Astrocyte of the cerebellum (primary cell): ENCODE measurements at regions not wholly inside any gene's neighbourhood (a gene's known extent, or its start where the extent isn't known, plus 50 kb on each side); places are given as distances from the start of the nearest gene placed in this dataset.
A peak's percentile ranks its signal among the peaks of the same experiment; 100 is the strongest.

ENCODE experiments used
- DNase-seq: peaks from one replicate; pipeline ENCODE4 v3.0.0-alpha.2; 2011; ENCODE audit warnings: low read depth
- H3K4me3 ChIP-seq: 2 replicates; pipeline ENCODE4 v1.5.1; 2011; ENCODE audit warnings: mild to moderate bottlenecking, low read depth, low read length, moderate library complexity
- in situ Hi-C: cut with HindIII; loops from 2 replicates; pipeline ENCODE4 v1.10.0; 2017; ENCODE audit warnings: low sequenced_read_pairs
- TF ChIP-seq, protein P1 (sequence below): IDR thresholded peaks from 2 replicates; pipeline ENCODE4 v1.5.1; 2012; ENCODE audit warnings: low read length, low read depth, moderate library complexity, mild to moderate bottlenecking; ENCODE audit errors: missing control alignments

DNA sequence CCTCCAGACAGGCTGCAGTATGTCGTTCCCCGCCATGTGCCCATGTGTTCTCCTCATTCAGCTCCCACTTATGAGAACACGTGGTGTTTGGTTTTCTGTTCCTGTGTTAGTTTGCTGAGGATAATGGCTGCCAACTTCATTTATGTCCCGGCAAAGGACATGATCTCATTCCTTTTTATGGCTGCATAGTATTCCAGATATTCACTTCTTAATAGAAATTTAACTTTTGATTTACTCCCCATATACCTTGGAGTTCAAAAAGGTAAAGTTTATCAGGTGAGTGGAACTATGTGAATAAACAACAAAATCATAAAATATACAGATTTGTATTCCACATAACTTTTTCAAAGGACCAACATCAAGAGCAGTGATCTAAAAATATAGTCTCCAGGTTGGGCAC, 372.6 kb downstream of the STK39 start:
- in situ Hi-C loops, result no loop called here
- TF ChIP-seq, protein P1, sequence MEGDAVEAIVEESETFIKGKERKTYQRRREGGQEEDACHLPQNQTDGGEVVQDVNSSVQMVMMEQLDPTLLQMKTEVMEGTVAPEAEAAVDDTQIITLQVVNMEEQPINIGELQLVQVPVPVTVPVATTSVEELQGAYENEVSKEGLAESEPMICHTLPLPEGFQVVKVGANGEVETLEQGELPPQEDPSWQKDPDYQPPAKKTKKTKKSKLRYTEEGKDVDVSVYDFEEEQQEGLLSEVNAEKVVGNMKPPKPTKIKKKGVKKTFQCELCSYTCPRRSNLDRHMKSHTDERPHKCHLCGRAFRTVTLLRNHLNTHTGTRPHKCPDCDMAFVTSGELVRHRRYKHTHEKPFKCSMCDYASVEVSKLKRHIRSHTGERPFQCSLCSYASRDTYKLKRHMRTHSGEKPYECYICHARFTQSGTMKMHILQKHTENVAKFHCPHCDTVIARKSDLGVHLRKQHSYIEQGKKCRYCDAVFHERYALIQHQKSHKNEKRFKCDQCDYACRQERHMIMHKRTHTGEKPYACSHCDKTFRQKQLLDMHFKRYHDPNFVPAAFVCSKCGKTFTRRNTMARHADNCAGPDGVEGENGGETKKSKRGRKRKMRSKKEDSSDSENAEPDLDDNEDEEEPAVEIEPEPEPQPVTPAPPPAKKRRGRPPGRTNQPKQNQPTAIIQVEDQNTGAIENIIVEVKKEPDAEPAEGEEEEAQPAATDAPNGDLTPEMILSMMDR, result no peak
- DNase-seq, result no peak
- no peak overlapping the region for H3K4me3 ChIP-seq

DNA sequence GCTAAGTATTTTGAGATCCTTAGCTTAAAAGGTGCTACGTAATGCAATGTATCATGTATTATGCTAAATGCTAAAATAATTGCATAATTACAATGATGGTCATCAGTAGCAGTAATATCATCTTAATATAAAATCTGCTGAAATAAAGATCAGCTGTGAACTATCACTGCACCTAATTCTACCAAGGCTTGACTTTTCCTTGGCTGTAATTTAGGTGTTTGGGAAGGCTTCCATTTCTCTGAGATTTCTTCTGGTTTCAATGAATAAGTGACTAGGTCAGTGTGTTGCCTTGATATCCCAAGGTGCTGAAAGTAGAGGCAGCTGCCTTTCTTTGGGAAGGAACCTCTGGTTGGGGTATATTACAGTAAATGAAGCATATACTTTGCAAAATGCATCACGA, 376.1 kb downstream of the STK39 start:
- in situ Hi-C loops, result no loop called here
- no peak for DNase-seq
- H3K4me3 ChIP-seq, result no peak overlapping the region
- TF ChIP-seq, protein P1, result no peak

DNA sequence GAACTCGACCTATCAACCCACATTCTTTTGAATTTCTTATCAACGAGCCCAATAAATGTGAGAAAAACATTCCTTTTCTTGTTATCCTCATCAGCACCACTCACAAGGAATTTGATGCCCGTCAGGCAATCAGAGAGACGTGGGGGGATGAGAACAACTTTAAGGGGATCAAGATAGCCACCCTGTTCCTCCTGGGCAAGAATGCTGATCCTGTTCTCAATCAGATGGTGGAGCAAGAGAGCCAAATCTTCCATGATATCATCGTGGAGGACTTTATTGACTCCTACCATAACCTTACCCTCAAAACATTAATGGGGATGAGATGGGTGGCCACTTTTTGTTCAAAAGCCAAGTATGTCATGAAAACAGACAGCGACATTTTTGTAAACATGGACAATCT, 378.2 kb downstream of the STK39 start:
- H3K4me3 ChIP-seq, result no peak overlapping the region
- no peak for DNase-seq
- TF ChIP-seq, protein P1, result no peak
- in situ Hi-C loops, result no loop called here

DNA sequence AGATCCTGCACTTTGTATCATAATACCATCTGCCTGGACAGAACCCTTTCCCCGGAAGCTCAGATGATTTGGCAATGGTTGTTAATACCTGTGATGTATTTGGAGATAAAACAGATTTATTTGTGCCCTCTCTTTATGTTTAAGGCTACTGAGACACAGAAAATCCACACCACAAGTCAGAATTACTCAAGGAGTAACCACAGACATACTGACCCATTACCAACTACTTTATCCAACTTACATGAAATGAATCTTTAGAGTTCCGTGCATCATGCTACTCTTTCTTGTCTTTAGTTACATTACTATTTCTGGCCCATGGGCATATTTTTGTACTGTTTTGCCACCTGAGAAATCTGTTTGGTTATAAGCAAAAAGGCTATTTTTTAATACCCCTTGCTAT, 384.0 kb downstream of the STK39 start:
- in situ Hi-C loops, result no loop called here
- H3K4me3 ChIP-seq, result no peak overlapping the region
- TF ChIP-seq, protein P1, result no peak
- no peak for DNase-seq

DNA sequence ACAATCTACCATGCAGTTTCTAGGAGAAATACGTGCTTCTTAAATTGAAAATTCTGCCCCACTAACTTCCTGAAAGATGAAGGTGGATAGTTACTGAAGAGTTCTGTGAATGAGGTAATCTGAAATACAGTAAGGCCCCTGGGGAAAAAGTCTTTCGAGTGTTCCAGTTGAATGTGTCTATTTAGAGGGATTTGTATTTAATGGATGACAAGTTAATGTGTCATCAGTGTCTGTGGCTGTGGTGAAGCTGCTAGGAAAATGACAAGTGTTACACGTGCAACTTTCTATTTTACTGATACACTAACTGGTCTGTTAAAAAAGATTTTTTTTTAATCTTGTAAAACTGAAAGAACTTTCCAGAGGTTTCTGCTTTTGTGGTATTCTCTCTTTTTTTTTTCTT, 384.6 kb downstream of the STK39 start:
- DNase-seq, result peak; percentile 16
- in situ Hi-C loops, result no loop called here

DNA sequence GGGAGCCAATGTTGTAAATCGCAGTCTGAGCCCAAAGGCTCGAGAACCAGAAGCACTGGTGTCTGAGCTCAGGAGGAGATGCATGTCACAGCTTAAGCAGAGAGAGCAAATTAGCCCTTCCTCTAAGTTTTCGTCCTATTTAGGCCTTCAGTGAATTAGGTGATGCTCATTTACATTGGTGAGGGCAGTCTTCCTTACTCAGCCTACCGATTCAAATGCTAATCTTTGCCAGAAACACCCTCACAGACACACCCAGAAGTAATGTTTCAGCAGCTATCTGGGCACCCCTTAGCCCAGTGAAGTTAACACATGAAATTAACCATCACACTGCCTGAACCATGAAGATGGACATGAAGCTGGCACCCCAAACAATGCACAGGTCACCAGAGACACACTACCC, 385.1 kb downstream of the STK39 start:
- TF ChIP-seq, protein P1, result no peak
- in situ Hi-C loops, result no loop called here

More for the DNA sequence above, 384.6 kb downstream of the STK39 start:
- no peak overlapping the region for H3K4me3 ChIP-seq
- TF ChIP-seq, protein P1, result no peak

DNA sequence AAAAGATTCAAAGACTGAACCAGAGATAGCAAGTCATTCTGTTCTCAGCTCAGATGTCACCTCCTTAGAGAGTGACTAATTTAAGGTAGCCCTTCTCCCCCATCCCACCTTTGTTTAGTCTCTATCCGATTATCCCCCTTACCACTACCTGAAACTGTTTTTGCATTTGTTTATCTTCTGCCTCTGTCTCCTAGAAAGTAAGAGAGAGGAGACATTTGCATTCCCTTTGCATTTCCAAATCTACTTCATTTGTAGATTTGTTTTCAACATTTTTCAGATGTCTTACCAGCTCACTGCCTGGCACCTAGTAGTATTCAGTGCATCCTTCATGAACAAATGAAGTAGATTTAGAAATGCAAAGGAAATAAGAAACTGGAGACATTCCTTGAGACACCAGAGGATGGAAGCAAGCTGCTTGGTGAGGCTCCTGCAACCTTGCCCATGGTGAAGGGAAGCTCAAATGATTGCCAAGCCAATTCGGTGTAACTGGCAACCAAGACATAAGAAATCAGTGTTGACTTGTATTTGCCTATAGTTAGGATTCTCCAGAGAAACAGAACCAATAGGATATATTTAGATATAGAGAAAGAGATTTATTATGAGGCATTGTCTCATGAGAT, 385.7 kb downstream of the STK39 start:
- no peak overlapping the region for H3K4me3 ChIP-seq
- TF ChIP-seq, protein P1, result no peak
- in situ Hi-C loops, result no loop called here
- no peak for DNase-seq

More for the DNA sequence above, 385.1 kb downstream of the STK39 start:
- no peak for DNase-seq
- no peak overlapping the region for H3K4me3 ChIP-seq
